MCF 10A (cell line): ENCODE measurements at regions not wholly inside any gene's neighbourhood (a gene's known extent, or its start where the extent isn't known, plus 50 kb on each side); places are given as distances from the start of the nearest gene placed in this dataset.

Source experiments
- BruUV-seq: library from RNA; stranded (reverse); fragments of 400-500 nt; replicated peaks from 2 replicates; lab custom pipeline; 2021; lab: Mats Ljungman, UMichigan
- CTCF ChIA-PET: fragments of 300-600 bp; sonication (Branson Sonifier 250); formaldehyde crosslinking; extraction: SDS; loops from one replicate; lab custom pipeline; 2021; ENCODE audit warnings: antibody characterized with exemption, inconsistent platforms; lab: Yijun Ruan, JAX
- POLR2A ChIA-PET: fragments of 300-600, 350-650 bp; sonication (Branson Sonifier 250); formaldehyde crosslinking; extraction: SDS; loops from one replicate; lab custom pipeline; 2020; ENCODE audit warnings: antibody characterized with exemption, inconsistent platforms; lab: Yijun Ruan, JAX
- DNase-seq: peaks from one replicate; pipeline ENCODE4 v3.0.0-alpha.2; 2018; ENCODE audit not compliant: unreplicated experiment
- H3K27ac Mint-ChIP-seq: one replicate; pipeline ENCODE4 v1.8.0; 2022; ENCODE audit warnings: mild to moderate bottlenecking, low read depth, mixed read lengths; ENCODE audit not compliant: unreplicated experiment
- H3K27me3 Mint-ChIP-seq: one replicate; pipeline ENCODE4 v1.8.0; 2022; ENCODE audit warnings: mixed read lengths; ENCODE audit not compliant: insufficient read depth, unreplicated experiment
- H3K36me3 Mint-ChIP-seq: one replicate; pipeline ENCODE4 v1.8.0; 2022; ENCODE audit warnings: mild to moderate bottlenecking, moderate library complexity, mixed read lengths; ENCODE audit not compliant: insufficient read depth, unreplicated experiment
- H3K4me1 Mint-ChIP-seq: one replicate; pipeline ENCODE4 v1.8.0; 2022; ENCODE audit warnings: mixed read lengths; ENCODE audit not compliant: insufficient read depth, unreplicated experiment
- H3K4me3 Mint-ChIP-seq: one replicate; pipeline ENCODE4 v1.8.0; 2022; ENCODE audit warnings: mild to moderate bottlenecking, moderate library complexity, mixed read lengths; ENCODE audit not compliant: unreplicated experiment
- H3K9me3 Mint-ChIP-seq: one replicate; pipeline ENCODE4 v1.8.0; 2022; ENCODE audit warnings: mixed read lengths; ENCODE audit not compliant: unreplicated experiment
- CTCF ChIP-seq: fragments of 200-600 bp; IDR thresholded peaks from one replicate; pipeline ENCODE4 v1.8.0; 2022; ENCODE audit warnings: antibody characterized with exemption, mild to moderate bottlenecking; ENCODE audit not compliant: unreplicated experiment
- intact Hi-C: fragments of 100-400 bp; cut with micrococcal nuclease; formaldehyde crosslinking; loops from 2 replicates; pipeline ENCODE4 v1.14.1; 2022

DNA sequence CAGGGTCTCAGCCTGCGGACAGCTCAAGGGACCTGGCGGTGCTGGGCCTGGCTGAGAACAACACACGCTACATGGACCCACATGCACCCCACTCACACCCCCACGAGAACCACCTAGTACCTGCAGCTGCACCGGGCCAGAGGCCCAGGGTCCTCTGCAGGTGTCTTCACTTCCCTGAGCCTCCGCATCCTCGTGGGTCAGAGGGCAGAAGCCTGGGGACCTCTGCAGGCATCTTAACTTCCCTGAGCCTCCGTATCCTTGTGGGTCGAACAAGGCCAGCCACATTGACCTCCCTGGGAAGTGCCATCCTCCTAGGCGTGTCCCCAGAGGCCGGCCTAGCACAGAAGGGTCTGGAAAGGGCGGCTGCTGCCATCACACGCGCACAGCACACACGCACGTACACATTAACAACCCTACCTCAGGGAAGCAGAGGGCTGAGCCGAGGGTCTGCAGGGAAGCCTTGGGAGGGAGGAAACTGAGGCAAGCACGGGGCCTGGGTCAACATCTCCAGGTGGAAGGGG is 62.5 kb upstream of the HPCAL1 start:
- Mint-ChIP-seq H3K36me3 (no peaks in the 10 kb centered on the region), H3K27ac (no peak overlapping the region), H3K9me3 (no peaks in the 10 kb centered on the region), H3K27me3 (peaks cover 11% of the 10 kb centered on the region), H3K4me1 (no peaks in the 10 kb centered on the region), H3K4me3 (no peak overlapping the region)
- TF ChIP-seq CTCF: no peak
- no TSS peak for BruUV-seq
- CTCF ChIA-PET: no interaction called here
- no peak for DNase-seq
- intact Hi-C loops: no loop called here
- POLR2A ChIA-PET: no interaction called here

DNA sequence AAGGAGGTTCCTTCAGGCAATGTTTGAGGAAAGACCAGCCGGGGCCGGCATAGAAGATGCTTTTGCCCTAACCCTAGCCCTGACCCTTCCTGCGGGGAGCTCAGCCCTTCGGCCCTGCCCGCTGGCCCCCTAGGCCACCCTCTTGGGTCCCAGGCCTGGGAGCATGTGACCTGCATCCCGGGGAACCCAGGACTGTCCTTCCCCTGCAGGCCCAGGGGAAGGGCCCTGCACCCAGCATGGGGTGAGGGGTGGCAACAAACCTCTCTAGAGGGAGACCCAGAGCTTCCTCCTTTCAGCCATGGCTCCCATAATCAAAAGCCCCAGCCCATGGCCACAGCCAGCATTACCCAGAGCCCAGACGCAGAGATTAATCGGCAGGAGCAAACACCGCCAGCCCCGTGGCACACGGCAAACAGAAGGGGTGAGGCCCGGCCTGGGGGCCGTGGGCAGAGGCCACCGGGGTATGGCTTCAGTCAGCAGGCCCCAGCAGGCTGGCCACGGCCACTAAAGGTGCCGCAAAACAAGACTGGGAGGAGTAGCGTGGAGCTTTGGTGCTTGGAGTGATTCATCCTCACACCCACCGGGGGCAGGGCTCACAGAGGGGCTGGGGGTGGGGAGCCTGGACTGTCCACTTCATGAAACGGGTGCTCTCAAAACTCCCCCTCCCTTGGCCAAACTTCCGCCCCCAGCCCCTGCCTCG is 61.6 kb upstream of the HPCAL1 start:
- TF ChIP-seq CTCF: no peak
- ChIA-PET CTCF (interaction anchor here (1.0 kb wide), 1 partner anchor 39 kb away, joined by 3 read pairs; no protein-coding TSS in a partner anchor), POLR2A (no interaction called here)
- no TSS peak for BruUV-seq
- H3K36me3 Mint-ChIP-seq: no peaks in the 10 kb centered on the region
- intact Hi-C loops: no loop called here
- no peaks in the 10 kb centered on the region for H3K4me1 Mint-ChIP-seq
- H3K27ac Mint-ChIP-seq: no peak overlapping the region
- no peaks in the 10 kb centered on the region for H3K9me3 Mint-ChIP-seq
- peaks cover 6% of the 10 kb centered on the region for H3K27me3 Mint-ChIP-seq
- DNase-seq: no peak
- no peak overlapping the region for H3K4me3 Mint-ChIP-seq

DNA sequence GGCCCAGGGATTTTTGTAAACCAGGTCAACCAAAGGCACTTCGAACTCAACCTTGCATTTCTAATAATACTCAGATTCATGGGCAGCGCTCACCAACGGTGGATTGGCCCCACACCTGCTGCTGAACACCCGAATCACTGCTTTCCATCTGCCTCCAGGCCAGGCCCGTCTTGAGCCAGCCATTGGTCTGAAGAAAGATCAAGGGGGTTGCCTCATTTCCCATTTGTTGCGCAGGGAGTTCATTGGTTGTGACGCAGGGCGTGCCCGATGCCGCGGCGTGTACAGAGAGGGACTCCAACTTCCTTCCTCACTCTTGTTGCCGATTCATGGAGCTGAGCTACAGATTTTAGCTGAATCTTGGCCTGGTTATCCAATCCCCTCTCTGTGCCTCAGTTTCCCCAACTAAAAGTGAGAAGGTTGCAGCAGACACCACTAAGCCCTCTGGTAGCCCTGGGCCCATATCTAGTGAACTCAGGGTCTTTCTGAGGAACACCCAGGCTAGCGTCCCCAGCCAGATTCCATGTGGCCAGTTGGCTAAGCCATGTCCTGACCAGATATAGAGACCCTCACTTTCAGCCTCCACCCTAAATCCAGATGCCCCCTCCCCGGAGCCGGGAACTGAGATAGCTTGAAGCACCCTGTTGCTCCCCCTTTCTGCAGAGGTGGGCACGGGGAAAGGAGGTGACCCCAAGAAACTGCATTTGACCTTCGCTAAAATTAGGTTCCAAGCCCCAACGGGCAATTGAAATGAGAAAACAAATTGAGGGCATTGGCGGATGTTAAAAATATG is 60.9 kb upstream of the HPCAL1 start:
- ChIA-PET POLR2A (interaction anchor here (0.6 kb wide), 1 partner anchor 13 kb away, joined by 4 read pairs; no protein-coding TSS in a partner anchor), CTCF (interaction anchor here (0.5 to 1.0 kb wide), 2 partner anchors 40 to 192 kb away, joined by 3 to 4 read pairs; no protein-coding TSS in a partner anchor)
- no peaks in the 10 kb centered on the region for H3K27me3 Mint-ChIP-seq
- H3K4me1 Mint-ChIP-seq: no peaks in the 10 kb centered on the region
- no peak overlapping the region for H3K4me3 Mint-ChIP-seq
- intact Hi-C loops: no loop called here
- DNase-seq: no peak
- TF ChIP-seq CTCF: no peak
- no TSS peak for BruUV-seq
- no peaks in the 10 kb centered on the region for H3K9me3 Mint-ChIP-seq
- no peak overlapping the region for H3K27ac Mint-ChIP-seq
- no peaks in the 10 kb centered on the region for H3K36me3 Mint-ChIP-seq

DNA sequence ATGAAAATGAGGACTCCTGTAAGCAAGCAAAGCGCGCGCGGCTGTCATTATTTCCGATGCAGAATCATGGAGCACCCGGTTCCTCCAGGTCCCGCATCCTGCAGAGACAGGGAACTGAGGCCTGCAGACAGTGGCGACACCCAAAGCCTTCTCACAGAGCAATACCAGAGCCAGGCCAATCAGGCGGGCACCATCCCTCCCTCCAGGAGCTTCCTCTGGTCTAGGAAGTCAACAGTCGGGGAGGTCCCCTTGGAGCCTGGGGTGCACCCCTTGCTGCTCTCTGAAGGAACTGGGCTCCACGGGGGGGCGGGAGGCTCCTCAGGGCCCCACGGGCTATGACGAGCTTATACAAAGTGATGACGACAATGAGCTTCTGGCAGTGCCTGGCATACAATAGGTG is 60.3 kb upstream of the HPCAL1 start:
- ChIA-PET CTCF (no interaction called here), POLR2A (interaction anchor here (0.6 kb wide), 1 partner anchor 14 kb away, joined by 4 read pairs; no protein-coding TSS in a partner anchor)
- Mint-ChIP-seq H3K9me3 (no peaks in the 10 kb centered on the region), H3K4me1 (no peaks in the 10 kb centered on the region), H3K27ac (no peak overlapping the region), H3K36me3 (no peaks in the 10 kb centered on the region), H3K4me3 (no peak overlapping the region), H3K27me3 (no peaks in the 10 kb centered on the region)
- no TSS peak for BruUV-seq
- DNase-seq: no peak
- TF ChIP-seq CTCF: no peak
- intact Hi-C loops: no loop called here
